H9 (cell line): ENCODE measurements at regions not wholly inside any gene's neighbourhood (a gene's known extent, or its start where the extent isn't known, plus 50 kb on each side); places are given as distances from the start of the nearest gene placed in this dataset.

ENCODE experiments used
- DNase-seq: peaks from one replicate; pipeline ENCODE4 v3.0.0-alpha.2; 2017
- H2AFZ ChIP-seq: one replicate; pipeline ENCODE4 v1.6.1; 2013; ENCODE audit warnings: mild to moderate bottlenecking, low read length, control low read depth, moderate library complexity
- H2AK5ac ChIP-seq: 2 replicates; pipeline ENCODE4 v1.6.1; 2013; ENCODE audit warnings: low read length, control low read depth, mixed read lengths; ENCODE audit not compliant: insufficient read length
- H2BK120ac ChIP-seq: one replicate; pipeline ENCODE4 v1.6.1; 2013; ENCODE audit warnings: low read depth, mild to moderate bottlenecking, low read length, control low read depth, inconsistent platforms; ENCODE audit not compliant: poor library complexity, severe bottlenecking
- H2BK12ac ChIP-seq: 2 replicates; pipeline ENCODE4 v1.6.1; 2013; ENCODE audit warnings: low read length, control low read depth, mixed read lengths, low read depth; ENCODE audit not compliant: insufficient read length
- H2BK15ac ChIP-seq: 2 replicates; pipeline ENCODE4 v1.6.1; 2013; ENCODE audit warnings: low read depth, low read length, control low read depth
- H2BK20ac ChIP-seq: one replicate; pipeline ENCODE4 v1.6.1; 2013; ENCODE audit warnings: low read depth, mild to moderate bottlenecking, low read length, control low read depth, inconsistent platforms; ENCODE audit not compliant: poor library complexity, severe bottlenecking
- H2BK5ac ChIP-seq: 2 replicates; pipeline ENCODE4 v1.6.1; 2013; ENCODE audit warnings: low read length, control low read depth, mixed read lengths; ENCODE audit not compliant: insufficient read length
- H3K14ac ChIP-seq: 2 replicates; pipeline ENCODE4 v1.6.1; 2013; ENCODE audit warnings: low read length, control low read depth; ENCODE audit not compliant: insufficient read depth
- H3K18ac ChIP-seq: 2 replicates; pipeline ENCODE4 v1.6.1; 2013; ENCODE audit warnings: low read depth, mild to moderate bottlenecking, mixed read lengths, low read length, control low read depth; ENCODE audit not compliant: insufficient read length
- H3K23ac ChIP-seq: 2 replicates; pipeline ENCODE4 v1.6.1; 2013; ENCODE audit warnings: low read length, control low read depth, mixed read lengths, low read depth; ENCODE audit not compliant: insufficient read length
- H3K23me2 ChIP-seq: 2 replicates; pipeline ENCODE4 v1.6.1; 2013; ENCODE audit warnings: low read depth, mild to moderate bottlenecking, mixed read lengths, low read length, control low read depth; ENCODE audit not compliant: insufficient read length, poor library complexity, severe bottlenecking
- H3K27ac ChIP-seq: 2 replicates; pipeline ENCODE4 v1.5.1; 2013; ENCODE audit warnings: low read length, control low read depth, mixed read lengths, low read depth; ENCODE audit not compliant: insufficient read length
- H3K27me3 ChIP-seq: 2 replicates; pipeline ENCODE4 v1.6.1; 2013; ENCODE audit warnings: low read length, control low read depth, inconsistent platforms; ENCODE audit not compliant: insufficient read depth
- H3K4ac ChIP-seq: 2 replicates; pipeline ENCODE4 v1.6.1; 2013; ENCODE audit warnings: low read depth, mild to moderate bottlenecking, control low read depth, inconsistent platforms, low read length, moderate library complexity
- H3K4me1 ChIP-seq: 2 replicates; pipeline ENCODE4 v1.6.1; 2013; ENCODE audit warnings: low read length, control low read depth, inconsistent platforms; ENCODE audit not compliant: insufficient read depth
- H3K4me2 ChIP-seq: 2 replicates; pipeline ENCODE4 v1.6.1; 2013; ENCODE audit warnings: low read length, control low read depth, mixed read lengths; ENCODE audit not compliant: insufficient read length, insufficient read depth
- H3K56ac ChIP-seq: 2 replicates; pipeline ENCODE4 v1.6.1; 2013; ENCODE audit warnings: low read depth, mild to moderate bottlenecking, mixed read lengths, low read length, control low read depth; ENCODE audit not compliant: insufficient read length
- H3K79me1 ChIP-seq: 2 replicates; pipeline ENCODE4 v1.6.1; 2013; ENCODE audit warnings: low read depth, mild to moderate bottlenecking, moderate library complexity, low read length, control low read depth, inconsistent platforms; ENCODE audit not compliant: insufficient read depth, poor library complexity, severe bottlenecking
- H3K79me2 ChIP-seq: 2 replicates; pipeline ENCODE4 v1.6.1; 2013; ENCODE audit warnings: low read length, control low read depth, inconsistent platforms; ENCODE audit not compliant: insufficient read depth
- H3K9ac ChIP-seq: 2 replicates; pipeline ENCODE4 v1.6.1; 2013; ENCODE audit warnings: low read length, control low read depth, mixed read lengths; ENCODE audit not compliant: insufficient read length; ENCODE audit errors: extremely low read depth
- H3K9me3 ChIP-seq: one replicate; pipeline ENCODE4 v1.6.1; 2013; ENCODE audit warnings: low read depth, low read length, inconsistent platforms; ENCODE audit not compliant: control insufficient read depth
- H3T11ph ChIP-seq: one replicate; pipeline ENCODE4 v1.6.1; 2013; ENCODE audit warnings: mild to moderate bottlenecking, low read length, control low read depth, inconsistent platforms
- H4K20me1 ChIP-seq: one replicate; pipeline ENCODE4 v1.6.1; 2013; ENCODE audit not compliant: control insufficient read depth, insufficient read length, insufficient read depth
- H4K5ac ChIP-seq: 2 replicates; pipeline ENCODE4 v1.6.1; 2013; ENCODE audit warnings: low read depth, mild to moderate bottlenecking, mixed read lengths, low read length, control low read depth; ENCODE audit not compliant: insufficient read length
- H4K8ac ChIP-seq: replicated peaks from 2 replicates; pipeline ENCODE4 v1.6.1; 2013; ENCODE audit warnings: low read length, control low read depth, mixed read lengths, low read depth; ENCODE audit not compliant: insufficient read length
- H4K91ac ChIP-seq: 2 replicates; pipeline ENCODE4 v1.6.1; 2013; ENCODE audit warnings: low read depth, mild to moderate bottlenecking, moderate library complexity, mixed read lengths, low read length, control low read depth; ENCODE audit not compliant: insufficient read length
- H3K27ac Mint-ChIP-seq, 3 experiments: 2 replicates in 2 of 3; 3 replicates in 1 of 3; pipeline ENCODE4 v1.8.0; 2020 to 2021; ENCODE audit warnings: mixed read lengths in 3 of 3, mild to moderate bottlenecking in 1 of 3, moderate library complexity in 1 of 3
- H3K27me3 Mint-ChIP-seq: 2 replicates; pipeline ENCODE4 v1.8.0; 2021; ENCODE audit warnings: low read depth, mild to moderate bottlenecking, moderate library complexity, mixed read lengths
- H3K36me3 Mint-ChIP-seq, 3 experiments: 2 replicates in 2 of 3; 3 replicates in 1 of 3; pipeline ENCODE4 v1.8.0; 2020 to 2021; ENCODE audit warnings: low read depth in 3 of 3, mixed read lengths in 3 of 3; ENCODE audit not compliant: insufficient read depth in 1 of 3
- H3K4me1 Mint-ChIP-seq, 2 experiments: 2 replicates each; pipeline ENCODE4 v1.8.0; 2020; ENCODE audit warnings: mixed read lengths in 2 of 2
- H3K4me3 Mint-ChIP-seq, 2 experiments: 2 replicates in 1 of 2; 3 replicates in 1 of 2; pipeline ENCODE4 v1.8.0; 2020 to 2021; ENCODE audit warnings: mild to moderate bottlenecking in 2 of 2, mixed read lengths in 2 of 2, moderate library complexity in 1 of 2
- H3K9me3 Mint-ChIP-seq, 2 experiments: 2 replicates in 1 of 2; 3 replicates in 1 of 2; pipeline ENCODE4 v1.8.0; 2020; ENCODE audit warnings: mild to moderate bottlenecking in 2 of 2, mixed read lengths in 2 of 2, moderate library complexity in 1 of 2
- WGBS: extraction: QIAGEN DNeasy Blood & Tissue Kit; methylation state at CpG from one replicate; pipeline ENCODE4 v1.1.7; 2013; ENCODE audit warnings: missing lambda C conversion rate, low lambda C conversion rate, mixed read lengths; ENCODE audit not compliant: insufficient read length; ENCODE audit errors: extremely low coverage; 5-methylcytosine and 5-hydroxymethylcytosine counted together
- TF ChIP-seq, protein P1 (sequence below): fragments of 200-600 bp; sonication (generic); conservative IDR thresholded peaks from 3 replicates; pipeline ENCODE4 v1.8.0; 2021; ENCODE audit warnings: antibody characterized with exemption, mild to moderate bottlenecking

DNA sequence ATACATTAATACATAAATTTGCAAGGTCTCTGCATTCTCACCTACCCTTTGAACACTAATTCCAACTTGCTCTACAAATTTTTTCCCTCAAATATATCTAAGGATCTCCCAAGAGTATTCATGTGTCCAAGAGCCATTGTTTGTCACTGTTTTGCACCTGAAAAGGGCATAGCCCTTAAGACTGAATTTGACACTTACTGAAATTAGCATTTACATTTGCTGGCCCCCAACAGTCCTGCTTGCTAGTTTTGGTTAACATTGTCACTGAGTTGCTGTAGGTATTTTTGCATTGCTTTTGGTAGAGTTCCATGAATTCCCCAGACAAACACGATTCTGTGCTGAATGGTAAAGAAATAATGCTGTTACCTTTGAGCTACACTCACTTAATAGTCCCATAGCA is 57.3 kb downstream of the KCNA4 start:
- Histone ChIP-seq H3T11ph (no peak overlapping the region), H3K4ac (no peak overlapping the region), H3K18ac (no peak overlapping the region), H4K8ac (no peak overlapping the region), H4K20me1 (no peaks in the 10 kb centered on the region), H4K91ac (no peak overlapping the region), H2BK15ac (no peak overlapping the region), H3K56ac (no peak overlapping the region), H3K27ac (no peak overlapping the region), H3K9me3 (no peaks in the 10 kb centered on the region), H3K23me2 (no peaks in the 10 kb centered on the region), H3K27me3 (no peaks in the 10 kb centered on the region), H3K9ac (no peak overlapping the region), H2AFZ (no peak overlapping the region), H2BK5ac (no peak overlapping the region), H3K79me1 (no peaks in the 10 kb centered on the region), H2BK20ac (no peak overlapping the region), H4K5ac (no peak overlapping the region), H3K79me2 (no peaks in the 10 kb centered on the region), H2BK120ac (no peak overlapping the region), H3K23ac (no peak overlapping the region), H3K4me1 (peaks cover 5% of the 10 kb centered on the region; the same call in 1 of the 2 replicates), H3K14ac (no peak overlapping the region), H2BK12ac (no peak overlapping the region), H2AK5ac (no peak overlapping the region), H3K4me2 (peak overlapping the region; percentile 32)
- WGBS = no CpG with 5 or more reads among the region's 1 CpG
- peaks cover 36 to 38% of the 10 kb centered on the region in 2 experiments for H3K4me1 Mint-ChIP-seq
- no peaks in the 10 kb centered on the region; a peak in 2 of 5 replicates for H3K9me3 Mint-ChIP-seq
- H3K4me3 Mint-ChIP-seq = no peak overlapping the region; a peak in 1 of 5 replicates
- peak overlapping the region in 1 of 3 experiments; percentile 52; a peak in 2 of 7 replicates for H3K27ac Mint-ChIP-seq
- no peak for DNase-seq
- no peaks in the 10 kb centered on the region for H3K27me3 Mint-ChIP-seq
- TF ChIP-seq, protein P1, sequence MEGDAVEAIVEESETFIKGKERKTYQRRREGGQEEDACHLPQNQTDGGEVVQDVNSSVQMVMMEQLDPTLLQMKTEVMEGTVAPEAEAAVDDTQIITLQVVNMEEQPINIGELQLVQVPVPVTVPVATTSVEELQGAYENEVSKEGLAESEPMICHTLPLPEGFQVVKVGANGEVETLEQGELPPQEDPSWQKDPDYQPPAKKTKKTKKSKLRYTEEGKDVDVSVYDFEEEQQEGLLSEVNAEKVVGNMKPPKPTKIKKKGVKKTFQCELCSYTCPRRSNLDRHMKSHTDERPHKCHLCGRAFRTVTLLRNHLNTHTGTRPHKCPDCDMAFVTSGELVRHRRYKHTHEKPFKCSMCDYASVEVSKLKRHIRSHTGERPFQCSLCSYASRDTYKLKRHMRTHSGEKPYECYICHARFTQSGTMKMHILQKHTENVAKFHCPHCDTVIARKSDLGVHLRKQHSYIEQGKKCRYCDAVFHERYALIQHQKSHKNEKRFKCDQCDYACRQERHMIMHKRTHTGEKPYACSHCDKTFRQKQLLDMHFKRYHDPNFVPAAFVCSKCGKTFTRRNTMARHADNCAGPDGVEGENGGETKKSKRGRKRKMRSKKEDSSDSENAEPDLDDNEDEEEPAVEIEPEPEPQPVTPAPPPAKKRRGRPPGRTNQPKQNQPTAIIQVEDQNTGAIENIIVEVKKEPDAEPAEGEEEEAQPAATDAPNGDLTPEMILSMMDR = no peak
- no peaks in the 10 kb centered on the region; a peak in 1 of 7 replicates for H3K36me3 Mint-ChIP-seq
